Dendritic cell treated with granulocyte-macrophage colony-stimulating factor and Interleukin-4, amounts not matched to agents 40 ng/mL and 50 ng/mL, for 4 days (primary cell): ENCODE measurements at regions not wholly inside any gene's neighbourhood (a gene's known extent, or its start where the extent isn't known, plus 50 kb on each side); places are given as distances from the start of the nearest gene placed in this dataset.

Experiments
- H3K27ac Mint-ChIP-seq: one replicate; pipeline ENCODE4 v1.8.0; 2022; ENCODE audit warnings: mild to moderate bottlenecking, mixed read lengths
- H3K27me3 Mint-ChIP-seq: one replicate; pipeline ENCODE4 v1.8.0; 2022; ENCODE audit warnings: mild to moderate bottlenecking, mixed read lengths
- H3K36me3 Mint-ChIP-seq: one replicate; pipeline ENCODE4 v1.8.0; 2022; ENCODE audit warnings: low read depth, mixed read lengths
- H3K4me1 Mint-ChIP-seq: one replicate; pipeline ENCODE4 v1.8.0; 2022; ENCODE audit warnings: low read depth, mixed read lengths
- H3K4me3 Mint-ChIP-seq: one replicate; pipeline ENCODE4 v1.8.0; 2022; ENCODE audit warnings: mild to moderate bottlenecking, moderate library complexity, mixed read lengths
- H3K9me3 Mint-ChIP-seq: one replicate; pipeline ENCODE4 v1.8.0; 2022; ENCODE audit warnings: mixed read lengths
- intact Hi-C: fragments of 100-400 bp; cut with micrococcal nuclease; formaldehyde crosslinking; loops from one replicate; pipeline ENCODE4 v1.15.0; 2022

DNA sequence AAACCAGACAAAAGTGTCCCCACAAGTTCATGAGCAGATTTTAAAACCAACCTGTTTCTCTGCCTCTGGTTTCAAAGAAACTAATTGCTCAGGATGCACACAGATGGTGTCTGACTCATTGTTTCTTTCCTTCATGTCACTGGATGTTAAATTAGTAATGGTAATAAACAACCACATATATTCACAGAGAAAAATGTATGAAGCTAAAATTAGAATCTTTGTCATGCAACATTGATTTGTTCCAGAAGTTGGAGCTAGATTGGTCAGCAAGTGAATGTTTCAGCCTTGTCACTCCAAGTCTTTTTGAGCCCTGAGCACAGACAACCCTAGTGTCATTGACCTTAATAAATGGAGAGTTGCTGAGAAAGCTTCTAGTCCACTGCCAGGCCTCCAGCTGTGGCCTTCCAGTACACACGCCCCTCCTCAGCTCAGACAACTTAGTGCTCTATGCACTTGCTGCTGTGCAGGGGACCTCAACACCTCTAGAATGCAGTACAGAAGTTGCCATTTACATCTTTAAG, 175.9 kb downstream of the CCDC71L start:
- intact Hi-C loops: no loop called here
- Mint-ChIP-seq H3K27ac (no peak overlapping the region), H3K27me3 (peaks cover 7% of the 10 kb centered on the region), H3K36me3 (no peaks in the 10 kb centered on the region), H3K4me3 (no peak overlapping the region), H3K4me1 (no peaks in the 10 kb centered on the region), H3K9me3 (peaks cover 6% of the 10 kb centered on the region)

DNA sequence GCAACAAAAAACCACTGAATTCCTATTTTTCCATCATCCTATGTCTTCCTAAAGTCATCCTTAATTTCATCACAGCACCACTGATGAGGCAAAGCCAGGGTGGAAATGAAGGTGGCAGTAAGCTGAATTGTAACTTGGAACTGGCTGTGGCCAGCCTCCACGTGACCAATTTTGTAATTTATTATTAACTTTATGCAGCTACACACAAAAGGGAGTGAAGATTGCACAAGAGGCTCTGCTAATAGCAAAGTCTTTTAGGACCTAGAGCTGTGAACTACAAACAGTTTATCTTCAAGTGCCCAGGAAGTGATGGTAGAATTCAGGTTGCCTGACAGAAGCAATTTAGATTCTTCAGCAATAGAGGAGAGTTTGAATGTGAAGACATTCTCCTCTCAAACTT, 176.4 kb downstream of the CCDC71L start:
- Mint-ChIP-seq H3K4me1 (no peaks in the 10 kb centered on the region), H3K9me3 (peaks cover 1% of the 10 kb centered on the region), H3K36me3 (no peaks in the 10 kb centered on the region), H3K27me3 (peaks cover 7% of the 10 kb centered on the region), H3K27ac (no peak overlapping the region), H3K4me3 (no peak overlapping the region)
- intact Hi-C loops: no loop called here

DNA sequence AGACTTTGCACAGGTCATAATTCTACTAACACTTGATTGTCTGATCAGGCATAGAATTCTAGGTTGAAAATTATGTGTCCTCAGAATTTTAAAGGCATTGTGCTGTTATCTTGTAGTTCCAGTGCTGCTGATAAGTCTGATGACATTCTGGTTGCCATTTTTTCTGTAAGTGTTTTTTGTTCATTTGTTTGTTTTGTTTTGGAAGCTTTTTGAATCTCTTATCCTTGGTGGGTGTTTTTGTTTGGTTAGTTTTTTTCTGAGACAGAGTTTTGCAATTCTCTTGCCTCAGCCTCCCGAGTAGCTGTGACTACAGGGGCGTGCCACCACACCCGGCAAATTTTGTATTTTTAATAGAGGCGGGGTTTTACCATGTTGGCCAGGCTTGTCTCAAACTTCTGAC, 178.9 kb downstream of the CCDC71L start:
- H3K36me3 Mint-ChIP-seq: no peaks in the 10 kb centered on the region
- H3K27me3 Mint-ChIP-seq: peaks cover 7% of the 10 kb centered on the region
- H3K9me3 Mint-ChIP-seq: no peaks in the 10 kb centered on the region
- H3K4me1 Mint-ChIP-seq: no peaks in the 10 kb centered on the region
- intact Hi-C loops: no loop called here
- no peak overlapping the region for H3K27ac Mint-ChIP-seq
- no peak overlapping the region for H3K4me3 Mint-ChIP-seq

- intact Hi-C loops: no loop called here
- Mint-ChIP-seq H3K4me3 (no peak overlapping the region), H3K27ac (no peak overlapping the region), H3K36me3 (no peaks in the 10 kb centered on the region), H3K4me1 (no peaks in the 10 kb centered on the region), H3K9me3 (no peaks in the 10 kb centered on the region), H3K27me3 (peaks cover 7% of the 10 kb centered on the region)
Measured at GRCh38 chr7:106480616-106481031, 180.3 kb downstream of the CCDC71L start.

GRCh38 chr7:106480161-106480579, 180.8 kb downstream of the CCDC71L start:
- Mint-ChIP-seq H3K27me3 (peaks cover 7% of the 10 kb centered on the region), H3K4me3 (no peak overlapping the region), H3K36me3 (no peaks in the 10 kb centered on the region), H3K27ac (no peak overlapping the region), H3K4me1 (no peaks in the 10 kb centered on the region), H3K9me3 (no peaks in the 10 kb centered on the region)
- intact Hi-C loops: no loop called here

DNA sequence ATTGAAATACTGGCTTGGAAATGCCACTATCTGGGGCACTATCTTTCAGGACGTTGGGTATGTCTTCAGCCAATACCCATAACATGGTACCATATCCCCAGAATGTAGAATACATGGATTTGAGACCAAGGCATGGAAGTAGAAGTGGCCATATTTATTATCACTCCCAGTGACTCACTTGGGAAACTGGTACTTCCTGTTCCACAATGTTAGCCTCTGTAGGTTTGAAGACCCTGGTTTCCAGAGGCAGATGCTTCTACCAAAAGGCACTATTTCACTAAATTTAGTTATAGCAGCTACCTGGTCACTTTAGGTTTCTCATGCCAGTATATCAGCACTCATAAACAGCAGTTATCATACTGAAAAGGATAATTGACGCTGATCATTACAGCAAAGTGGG, 184.2 kb downstream of the CCDC71L start:
- no peaks in the 10 kb centered on the region for H3K36me3 Mint-ChIP-seq

DNA sequence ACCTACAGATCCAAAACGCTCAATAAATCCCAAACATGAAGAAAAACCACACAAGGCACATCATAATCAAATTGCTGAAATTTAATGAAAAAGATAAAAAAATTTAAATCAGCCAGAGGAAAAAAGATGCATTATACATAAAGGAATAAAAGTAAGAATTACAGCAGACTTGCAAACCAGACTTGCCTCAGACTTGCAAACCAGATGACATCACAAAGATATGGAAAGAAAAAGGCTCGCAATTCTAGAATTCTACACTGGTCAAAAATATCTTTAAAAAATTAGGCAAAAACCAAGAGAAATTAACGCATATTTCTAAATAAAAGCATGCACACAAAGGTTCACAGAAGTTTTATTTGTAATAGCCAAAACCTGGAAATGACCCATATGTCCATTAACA, 188.0 kb upstream of the NAMPT start:
- Mint-ChIP-seq H3K27ac (no peak overlapping the region), H3K27me3 (peaks cover 3% of the 10 kb centered on the region), H3K4me3 (no peak overlapping the region), H3K4me1 (peaks cover 7% of the 10 kb centered on the region), H3K36me3 (no peaks in the 10 kb centered on the region), H3K9me3 (no peaks in the 10 kb centered on the region)
- intact Hi-C loops: no loop called here

More for the DNA sequence above, 184.2 kb downstream of the CCDC71L start:
- Mint-ChIP-seq H3K27ac (no peak overlapping the region), H3K4me1 (no peaks in the 10 kb centered on the region), H3K4me3 (no peak overlapping the region), H3K27me3 (peaks cover 6% of the 10 kb centered on the region), H3K9me3 (no peaks in the 10 kb centered on the region)
- intact Hi-C loops: no loop called here

DNA sequence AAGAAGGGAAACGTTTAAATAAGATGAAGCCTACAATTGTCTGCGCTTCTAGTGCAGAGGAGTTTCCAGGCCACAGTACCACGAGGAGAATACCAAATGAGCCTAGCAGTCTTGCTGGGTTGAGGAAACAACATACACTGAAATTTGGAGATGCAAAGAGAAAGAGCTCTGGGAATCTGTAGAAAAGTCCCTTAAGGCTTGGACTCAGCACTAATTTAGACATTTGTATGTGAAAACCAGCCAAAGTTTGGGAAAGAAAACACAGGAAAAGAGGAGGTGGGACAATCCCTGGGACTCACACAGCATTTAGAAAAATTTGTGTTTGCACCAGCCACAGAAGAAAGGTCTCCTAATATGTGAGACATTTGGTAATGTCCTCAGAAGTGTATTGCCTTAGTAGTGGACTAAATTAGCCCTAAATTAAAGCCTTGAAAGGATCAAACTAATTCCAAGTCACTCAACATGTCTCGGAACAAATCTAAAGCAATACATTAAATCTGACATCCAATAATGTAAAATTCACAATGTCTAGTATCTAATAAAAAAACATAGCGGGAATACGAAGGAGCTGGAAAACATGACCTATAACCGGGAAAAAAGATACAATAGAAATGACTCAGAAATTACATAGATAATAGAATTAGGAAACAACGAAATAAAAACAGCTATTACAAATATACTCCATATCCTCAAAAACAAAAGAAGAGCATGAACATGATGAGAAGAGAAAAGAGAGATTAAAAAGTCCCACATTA, 187.1 kb upstream of the NAMPT start:
- intact Hi-C loops: no loop called here
- no peaks in the 10 kb centered on the region for H3K9me3 Mint-ChIP-seq
- H3K27me3 Mint-ChIP-seq: peaks cover 3% of the 10 kb centered on the region
- peaks cover 7% of the 10 kb centered on the region for H3K4me1 Mint-ChIP-seq
- no peak overlapping the region for H3K27ac Mint-ChIP-seq
- H3K4me3 Mint-ChIP-seq: no peak overlapping the region
- no peaks in the 10 kb centered on the region for H3K36me3 Mint-ChIP-seq

DNA sequence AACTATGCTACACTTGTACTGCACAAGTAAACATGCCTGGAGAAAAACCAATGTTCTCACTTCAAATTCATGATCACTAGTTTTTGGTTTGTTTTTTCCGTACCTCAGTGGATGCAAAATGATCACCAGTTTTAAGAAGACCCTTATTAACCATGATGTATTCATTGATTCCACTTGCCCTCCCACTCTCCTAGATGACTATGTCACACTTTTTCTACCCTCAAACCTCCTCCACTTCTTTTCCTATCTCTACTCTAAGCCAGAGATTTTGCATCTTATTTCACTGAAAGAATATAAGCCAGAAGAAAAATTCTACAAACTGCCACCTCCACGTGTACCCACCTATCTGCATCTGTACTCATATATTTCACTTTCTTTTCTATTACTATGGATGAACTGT, 186.2 kb upstream of the NAMPT start:
- intact Hi-C loops: no loop called here
- peaks cover 3% of the 10 kb centered on the region for H3K27me3 Mint-ChIP-seq
- H3K9me3 Mint-ChIP-seq: no peaks in the 10 kb centered on the region
- H3K4me1 Mint-ChIP-seq: peaks cover 7% of the 10 kb centered on the region
- H3K36me3 Mint-ChIP-seq: no peaks in the 10 kb centered on the region
- H3K27ac Mint-ChIP-seq: no peak overlapping the region
- H3K4me3 Mint-ChIP-seq: no peak overlapping the region

- no peaks in the 10 kb centered on the region for H3K36me3 Mint-ChIP-seq
- no peak overlapping the region for H3K27ac Mint-ChIP-seq
- no peaks in the 10 kb centered on the region for H3K27me3 Mint-ChIP-seq
- intact Hi-C loops: no loop called here
- H3K4me3 Mint-ChIP-seq: no peak overlapping the region
- H3K9me3 Mint-ChIP-seq: no peaks in the 10 kb centered on the region
- H3K4me1 Mint-ChIP-seq: peaks cover 18% of the 10 kb centered on the region
Measured at GRCh38 chr7:106466867-106467266, 182.1 kb upstream of the NAMPT start.

GRCh38 chr7:106465704-106466468, 181.1 kb upstream of the NAMPT start:
- Mint-ChIP-seq H3K4me1 (peaks cover 21% of the 10 kb centered on the region), H3K27me3 (no peaks in the 10 kb centered on the region), H3K36me3 (no peaks in the 10 kb centered on the region), H3K27ac (no peak overlapping the region), H3K4me3 (no peak overlapping the region), H3K9me3 (no peaks in the 10 kb centered on the region)
- intact Hi-C loops: no loop called here

- no peak overlapping the region for H3K27ac Mint-ChIP-seq
- H3K36me3 Mint-ChIP-seq: no peaks in the 10 kb centered on the region
- H3K27me3 Mint-ChIP-seq: no peaks in the 10 kb centered on the region
- no peak overlapping the region for H3K4me3 Mint-ChIP-seq
- intact Hi-C loops: loop anchor here (5.0 kb wide), 1 partner anchor 97 kb away; no protein-coding TSS in a partner anchor
- H3K9me3 Mint-ChIP-seq: no peaks in the 10 kb centered on the region
- peaks cover 21% of the 10 kb centered on the region for H3K4me1 Mint-ChIP-seq
Measured at GRCh38 chr7:106464651-106465050, 179.9 kb upstream of the NAMPT start.

DNA sequence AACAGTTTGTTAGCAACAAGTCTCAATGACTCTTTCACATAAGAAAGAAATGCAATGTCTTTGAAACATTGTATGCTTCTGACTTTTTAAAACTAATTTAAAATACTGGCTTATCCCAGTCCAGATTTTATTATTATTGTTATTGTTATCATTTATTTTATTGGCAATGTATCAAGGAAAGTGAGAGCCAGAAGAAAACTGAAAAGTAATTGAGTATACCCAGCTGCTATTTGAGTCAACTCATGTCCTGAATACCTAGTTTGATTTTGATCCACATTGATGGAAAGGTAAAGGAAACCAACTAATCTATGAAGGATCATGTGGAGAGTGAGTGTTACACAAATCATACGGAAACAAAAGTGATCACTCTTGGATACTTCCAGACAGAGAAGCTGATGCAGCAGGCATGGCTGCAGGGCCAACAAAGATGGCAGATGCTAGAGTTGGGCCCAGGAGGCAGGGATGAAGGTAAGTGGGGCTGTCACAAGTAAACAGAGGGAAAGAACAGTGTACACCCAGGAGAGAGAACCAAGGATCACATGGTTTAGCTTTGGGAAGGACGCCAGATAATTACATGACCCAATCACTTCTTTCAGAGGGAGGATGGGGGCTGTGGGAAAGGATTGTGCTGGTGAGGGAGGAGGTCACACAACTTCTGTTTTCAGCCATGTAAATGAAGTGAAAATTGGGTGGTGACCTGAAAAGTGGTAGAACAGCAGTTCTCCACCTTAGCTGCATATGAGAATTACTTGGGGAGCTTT, 179.2 kb upstream of the NAMPT start:
- Mint-ChIP-seq H3K9me3 (no peaks in the 10 kb centered on the region), H3K27me3 (no peaks in the 10 kb centered on the region), H3K36me3 (no peaks in the 10 kb centered on the region), H3K4me1 (peaks cover 17% of the 10 kb centered on the region), H3K4me3 (no peak overlapping the region), H3K27ac (no peak overlapping the region)
- intact Hi-C loops: loop anchor here (5.0 kb wide), 1 partner anchor 97 kb away; no protein-coding TSS in a partner anchor
